ENCODE measurements at regions not wholly inside any gene's neighbourhood (a gene's known extent, or its start where the extent isn't known, plus 50 kb on each side); places are given as distances from the start of the nearest gene placed in this dataset.

DNA sequence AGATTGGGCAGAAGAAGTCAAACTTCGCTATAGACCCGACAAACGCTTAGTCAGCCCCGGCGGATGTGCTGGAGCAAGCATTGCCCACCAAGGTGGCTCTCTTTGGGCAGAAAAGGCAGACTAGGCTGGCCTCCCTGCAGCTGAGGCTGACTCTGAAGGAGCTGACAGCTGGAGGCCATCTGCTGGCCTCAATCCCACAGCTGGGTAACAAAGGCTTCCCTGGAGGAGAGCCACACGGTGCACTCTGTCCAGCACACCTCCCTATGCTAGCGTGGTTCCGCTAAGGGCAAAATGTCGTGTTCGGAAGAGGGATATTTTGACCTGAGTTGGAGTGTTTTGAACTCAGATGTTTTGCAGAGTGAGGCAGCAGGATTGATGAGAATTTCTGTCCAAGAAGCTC, 103.5 kb upstream of the PTCH1 start:
- no CpG with 5 or more reads among the region's 10 CpGs for WGBS (ENCODE audit: extremely low coverage, insufficient read length, low lambda C conversion rate)
- no peaks in the 10 kb centered on the region for H3K79me1 ChIP-seq (ENCODE audit: insufficient read depth, low read depth, low read length, poor library complexity, severe bottlenecking)
- H3K4me1 Mint-ChIP-seq = peaks cover 0 to 7% of the 10 kb centered on the region in 2 experiments; a peak in 2 of 4 replicates
- no peak for DNase-seq
- H3K23ac ChIP-seq (ENCODE audit: insufficient read length, low read depth, low read length) = no peak overlapping the region
- H3K23me2 ChIP-seq (ENCODE audit: insufficient read length, low read depth, low read length, poor library complexity, severe bottlenecking) = no peaks in the 10 kb centered on the region
- no peak overlapping the region; a peak in 1 of 7 replicates for H3K27ac Mint-ChIP-seq
- no peak overlapping the region for H4K5ac ChIP-seq (ENCODE audit: insufficient read length, low read depth, low read length)
- H3K18ac ChIP-seq (ENCODE audit: insufficient read length, low read depth, low read length) = no peak overlapping the region
- no peak overlapping the region for H3K14ac ChIP-seq (ENCODE audit: insufficient read depth, low read length)
- H3K9me3 Mint-ChIP-seq = no peaks in the 10 kb centered on the region
- no peak overlapping the region for H2BK5ac ChIP-seq (ENCODE audit: insufficient read length, low read length)
- peaks cover 3% of the 10 kb centered on the region; the same call in 1 of the 2 replicates for H3K4me1 ChIP-seq (ENCODE audit: insufficient read depth, low read length)
- no peaks in the 10 kb centered on the region for H4K20me1 ChIP-seq (ENCODE audit: control insufficient read depth, insufficient read depth, insufficient read length)
- H4K91ac ChIP-seq (ENCODE audit: insufficient read length, low read depth, low read length) = no peak overlapping the region
- H2BK120ac ChIP-seq (ENCODE audit: low read depth, low read length, poor library complexity, severe bottlenecking) = no peak overlapping the region
- no peaks in the 10 kb centered on the region for H3K36me3 Mint-ChIP-seq (ENCODE audit: insufficient read depth in 1 of 3, low read depth in 3 of 3)
- no peaks in the 10 kb centered on the region for H3K79me2 ChIP-seq (ENCODE audit: insufficient read depth, low read length)
- no peak overlapping the region for H2BK20ac ChIP-seq (ENCODE audit: low read depth, low read length, poor library complexity, severe bottlenecking)
- no peak overlapping the region for H2AK5ac ChIP-seq (ENCODE audit: insufficient read length, low read length)
- TF ChIP-seq, protein P1, sequence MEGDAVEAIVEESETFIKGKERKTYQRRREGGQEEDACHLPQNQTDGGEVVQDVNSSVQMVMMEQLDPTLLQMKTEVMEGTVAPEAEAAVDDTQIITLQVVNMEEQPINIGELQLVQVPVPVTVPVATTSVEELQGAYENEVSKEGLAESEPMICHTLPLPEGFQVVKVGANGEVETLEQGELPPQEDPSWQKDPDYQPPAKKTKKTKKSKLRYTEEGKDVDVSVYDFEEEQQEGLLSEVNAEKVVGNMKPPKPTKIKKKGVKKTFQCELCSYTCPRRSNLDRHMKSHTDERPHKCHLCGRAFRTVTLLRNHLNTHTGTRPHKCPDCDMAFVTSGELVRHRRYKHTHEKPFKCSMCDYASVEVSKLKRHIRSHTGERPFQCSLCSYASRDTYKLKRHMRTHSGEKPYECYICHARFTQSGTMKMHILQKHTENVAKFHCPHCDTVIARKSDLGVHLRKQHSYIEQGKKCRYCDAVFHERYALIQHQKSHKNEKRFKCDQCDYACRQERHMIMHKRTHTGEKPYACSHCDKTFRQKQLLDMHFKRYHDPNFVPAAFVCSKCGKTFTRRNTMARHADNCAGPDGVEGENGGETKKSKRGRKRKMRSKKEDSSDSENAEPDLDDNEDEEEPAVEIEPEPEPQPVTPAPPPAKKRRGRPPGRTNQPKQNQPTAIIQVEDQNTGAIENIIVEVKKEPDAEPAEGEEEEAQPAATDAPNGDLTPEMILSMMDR (conservative IDR thresholded peaks at IDR 0.05) = no peak
- H3K9ac ChIP-seq (ENCODE audit: extremely low read depth, insufficient read length, low read length) = no peak overlapping the region
- no peaks in the 10 kb centered on the region for H3K9me3 ChIP-seq (ENCODE audit: control insufficient read depth, low read depth, low read length)
- H3K4me3 Mint-ChIP-seq = no peak overlapping the region
- H4K8ac ChIP-seq (replicated peaks; ENCODE audit: insufficient read length, low read depth, low read length) = no peak overlapping the region
- no peak overlapping the region for H3K27ac ChIP-seq (ENCODE audit: insufficient read length, low read depth, low read length)
- no peak overlapping the region for H2BK12ac ChIP-seq (ENCODE audit: insufficient read length, low read depth, low read length)
- H3K56ac ChIP-seq (ENCODE audit: insufficient read length, low read depth, low read length) = no peak overlapping the region
- H2BK15ac ChIP-seq (ENCODE audit: low read depth, low read length) = no peak overlapping the region
- H2AFZ ChIP-seq (ENCODE audit: low read length) = no peak overlapping the region
- peaks cover 22% of the 10 kb centered on the region for H3K27me3 Mint-ChIP-seq (ENCODE audit: low read depth)
- no peak overlapping the region for H3K4ac ChIP-seq (ENCODE audit: low read depth, low read length)
- no peaks in the 10 kb centered on the region for H3K27me3 ChIP-seq (ENCODE audit: insufficient read depth, low read length)
- no peak overlapping the region for H3K4me2 ChIP-seq (ENCODE audit: insufficient read depth, insufficient read length, low read length)
- H3T11ph ChIP-seq (ENCODE audit: low read length) = no peak overlapping the region

Data from H9 (cell line).